ENCODE measurements at regions not wholly inside any gene's neighbourhood (a gene's known extent, or its start where the extent isn't known, plus 50 kb on each side); places are given as distances from the start of the nearest gene placed in this dataset.

DNA sequence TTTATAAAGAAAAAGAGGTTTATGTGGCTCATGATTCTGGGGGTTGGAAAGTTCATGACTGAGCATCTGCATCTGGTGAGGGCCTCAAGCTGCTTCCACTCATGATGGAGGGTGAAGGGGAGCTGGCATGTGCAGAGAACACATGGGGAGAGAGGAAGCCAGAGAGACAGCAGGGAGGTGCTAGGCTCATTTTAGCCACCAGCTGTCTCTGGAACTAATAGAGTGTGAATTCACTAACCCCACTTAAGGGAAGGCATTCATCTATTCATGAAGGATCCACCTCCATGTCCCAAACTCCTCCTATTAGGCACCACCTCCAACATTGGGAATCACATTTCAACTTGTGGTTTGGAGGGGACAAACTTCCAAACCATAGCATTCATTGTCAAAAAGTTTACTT lies 137.3 kb upstream of the PMEPA1 start:
- DNase-seq (ENCODE audit: low read depth), result no peak

DNA sequence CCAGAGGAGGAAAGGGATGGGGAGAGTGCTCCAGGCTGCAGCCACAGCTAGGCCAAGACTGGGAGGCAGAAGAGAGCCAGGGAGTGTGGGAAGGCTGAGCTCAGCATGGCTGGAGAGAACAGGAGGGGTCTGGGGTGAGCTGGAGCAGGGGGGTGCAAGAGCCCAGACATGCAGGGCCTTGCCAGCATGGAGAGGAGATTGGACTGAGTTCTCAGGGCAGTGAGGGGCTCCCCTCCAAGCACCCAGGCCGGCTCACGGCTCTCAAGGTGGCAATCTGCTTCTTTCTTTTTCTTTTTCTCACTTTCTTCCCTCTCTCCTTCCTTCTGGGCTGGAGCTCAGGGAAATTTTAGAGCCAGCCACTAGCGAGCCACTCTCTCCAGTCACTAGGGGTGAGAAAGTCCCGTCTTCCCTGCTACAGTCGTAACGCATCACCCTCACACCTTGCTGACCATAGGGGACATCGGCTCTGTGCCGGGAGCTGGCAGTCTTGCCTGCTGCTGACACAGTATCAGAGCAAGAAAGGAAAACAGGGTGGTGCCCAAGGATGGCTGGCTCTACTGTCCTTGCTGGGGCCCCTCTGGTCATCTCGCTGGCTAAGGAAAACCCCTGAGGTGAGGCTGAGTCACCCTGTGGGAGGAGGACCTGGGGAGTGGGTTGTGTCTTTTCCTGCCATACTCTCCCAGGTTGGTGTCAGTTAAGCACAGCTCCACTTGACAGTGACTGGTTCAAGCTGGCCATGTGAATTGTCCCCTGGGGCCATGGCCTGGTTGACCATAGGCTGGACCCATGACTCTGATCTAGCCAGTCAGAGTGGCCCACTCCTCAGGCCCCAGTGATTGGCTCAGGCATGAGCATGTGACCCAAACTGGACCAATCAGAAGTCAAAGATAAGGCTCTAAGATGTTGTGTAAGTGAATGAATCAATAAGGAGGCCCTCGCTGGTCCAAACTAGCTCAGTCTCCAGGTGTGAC lies 135.1 kb upstream of the PMEPA1 start:
- DNase-seq (ENCODE audit: low read depth), result no peak

DNA sequence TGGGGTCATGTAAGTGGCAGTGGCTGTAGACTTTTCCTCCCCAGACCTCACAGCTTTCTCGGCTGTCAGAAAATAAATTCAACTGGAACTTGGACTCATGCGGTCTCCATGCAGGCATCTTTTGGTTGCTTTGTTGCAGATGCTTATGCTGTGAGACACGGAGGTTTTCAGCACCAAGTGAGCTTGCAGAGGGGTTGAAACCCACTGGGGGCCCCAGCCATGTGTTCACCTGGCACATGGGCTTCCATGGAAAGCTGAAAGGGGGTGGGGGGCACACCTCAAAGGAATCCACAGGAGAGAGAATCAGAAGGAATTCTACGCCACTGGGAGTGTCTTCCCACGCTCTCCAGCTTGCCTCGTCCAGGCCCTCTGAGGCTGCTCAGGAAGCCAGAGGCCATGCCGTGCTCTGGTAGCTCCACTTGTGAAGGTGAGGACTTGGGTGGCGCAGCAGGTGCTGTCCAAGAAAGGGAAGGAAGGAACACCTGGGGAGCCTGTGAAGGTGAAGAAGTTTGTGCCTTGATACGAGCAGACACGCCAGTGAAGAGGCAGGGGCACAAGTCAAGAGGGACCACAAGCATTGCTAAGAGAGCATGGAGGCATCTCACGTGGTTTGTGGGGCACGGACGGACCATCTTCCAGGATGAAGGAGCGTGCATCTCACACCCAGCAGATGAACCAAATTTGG lies 134.3 kb upstream of the PMEPA1 start:
- no peak for DNase-seq (ENCODE audit: low read depth)

DNA sequence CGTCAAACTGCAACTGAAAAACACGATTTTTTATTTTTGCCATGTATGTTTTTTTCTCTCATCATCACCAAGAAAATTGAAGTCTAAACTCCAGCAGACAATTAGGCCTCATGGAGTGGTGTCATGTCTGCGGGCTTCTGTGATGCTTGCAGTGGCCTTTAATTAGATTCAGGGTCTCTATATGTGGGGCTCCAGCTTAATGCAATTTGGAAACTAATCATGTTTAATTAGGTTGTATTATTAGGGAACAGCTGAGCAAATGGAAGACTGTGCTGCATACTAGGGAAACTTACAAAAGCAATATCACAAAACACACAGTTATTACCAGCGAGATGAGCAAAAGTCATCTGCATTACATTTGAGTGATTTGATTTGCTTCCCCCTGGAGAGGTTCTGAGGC lies 132.9 kb upstream of the PMEPA1 start:
- no peak for DNase-seq (ENCODE audit: low read depth)

DNA sequence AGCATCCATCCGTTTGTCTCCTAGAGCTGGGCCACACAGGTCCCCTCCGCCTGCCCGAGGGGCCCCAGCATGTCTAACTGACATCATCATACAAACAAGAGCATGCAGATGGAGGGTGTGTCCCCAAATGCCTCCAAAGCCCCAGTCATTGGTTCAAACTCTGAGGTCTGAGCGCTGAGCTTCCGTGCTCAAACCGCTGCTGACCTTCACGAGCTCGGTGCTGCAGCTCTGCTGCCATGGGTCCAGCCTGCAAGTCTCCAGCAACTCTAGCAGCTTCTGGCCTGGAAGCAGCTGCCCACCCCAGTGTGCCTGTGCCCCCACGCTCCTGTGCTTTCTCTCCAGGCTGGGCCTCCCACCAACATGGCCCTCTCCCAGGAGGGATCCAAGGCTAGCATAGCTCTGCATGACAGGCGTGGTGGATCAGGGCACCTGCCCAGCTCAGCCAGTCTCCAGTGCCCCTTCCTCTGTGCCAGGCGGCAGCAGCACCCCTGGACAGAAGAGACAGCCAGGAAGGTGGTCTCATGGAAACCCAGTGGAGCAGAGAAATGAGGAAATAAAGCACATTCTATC lies 131.6 kb upstream of the PMEPA1 start:
- no peak for DNase-seq (ENCODE audit: low read depth)

DNA sequence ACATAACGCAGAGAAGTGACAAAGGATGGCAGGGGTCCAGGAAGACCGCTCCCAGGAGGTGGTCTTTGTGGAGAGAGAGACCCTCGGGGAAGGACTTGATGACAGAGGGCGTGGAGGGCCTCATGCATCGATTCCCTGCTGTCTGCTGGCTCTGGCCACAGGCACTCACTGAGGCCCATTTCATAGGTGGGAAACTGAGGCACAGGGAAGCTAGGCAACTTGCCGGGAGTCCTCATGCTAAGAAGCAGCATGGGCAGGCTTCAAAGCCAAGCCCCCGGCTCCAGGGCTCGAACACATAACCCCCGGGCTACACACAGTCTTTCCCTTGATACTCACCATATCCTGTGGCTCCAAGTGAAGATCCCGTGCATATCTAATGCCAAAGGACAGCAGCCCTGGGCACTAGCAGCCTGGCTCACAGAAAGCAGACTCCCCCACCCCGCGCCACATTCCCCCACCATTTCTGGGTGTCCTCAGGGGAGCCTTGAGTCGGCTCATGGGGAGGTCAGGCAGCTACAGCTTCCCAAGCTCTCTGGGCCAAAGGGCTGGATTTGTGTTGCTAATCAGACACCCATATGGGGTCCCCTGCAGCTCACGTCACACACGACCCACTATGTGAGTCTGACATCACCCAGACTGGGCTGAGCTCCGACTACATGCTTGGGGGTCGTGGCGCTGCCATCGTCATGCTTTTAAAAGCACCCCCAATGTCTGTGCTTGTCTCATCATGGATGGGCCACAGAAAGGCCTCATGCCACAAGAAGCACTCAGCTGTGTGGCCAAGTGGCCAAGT lies 130.9 kb upstream of the PMEPA1 start:
- DNase-seq (ENCODE audit: low read depth), result no peak

DNA sequence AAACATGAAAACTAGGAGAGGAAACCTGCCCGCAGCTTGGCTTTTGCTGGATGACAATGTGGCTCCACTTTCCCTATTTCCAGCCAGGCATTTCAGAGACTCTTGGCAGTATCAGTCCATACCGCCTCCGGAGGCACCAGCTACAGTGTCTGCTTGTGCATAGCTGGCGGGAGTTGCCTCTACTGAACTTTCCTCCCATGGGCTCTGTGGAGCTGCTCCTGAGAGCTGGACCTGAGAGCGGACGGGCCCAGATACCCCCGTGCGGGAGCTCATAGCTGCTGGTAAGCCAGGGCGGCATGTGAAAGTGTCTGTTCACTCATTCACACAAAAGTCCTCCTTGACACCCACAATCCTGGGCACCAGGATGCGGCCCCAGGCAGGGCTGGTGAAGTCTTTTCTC lies 130.3 kb upstream of the PMEPA1 start:
- DNase-seq (ENCODE audit: low read depth), result no peak

DNA sequence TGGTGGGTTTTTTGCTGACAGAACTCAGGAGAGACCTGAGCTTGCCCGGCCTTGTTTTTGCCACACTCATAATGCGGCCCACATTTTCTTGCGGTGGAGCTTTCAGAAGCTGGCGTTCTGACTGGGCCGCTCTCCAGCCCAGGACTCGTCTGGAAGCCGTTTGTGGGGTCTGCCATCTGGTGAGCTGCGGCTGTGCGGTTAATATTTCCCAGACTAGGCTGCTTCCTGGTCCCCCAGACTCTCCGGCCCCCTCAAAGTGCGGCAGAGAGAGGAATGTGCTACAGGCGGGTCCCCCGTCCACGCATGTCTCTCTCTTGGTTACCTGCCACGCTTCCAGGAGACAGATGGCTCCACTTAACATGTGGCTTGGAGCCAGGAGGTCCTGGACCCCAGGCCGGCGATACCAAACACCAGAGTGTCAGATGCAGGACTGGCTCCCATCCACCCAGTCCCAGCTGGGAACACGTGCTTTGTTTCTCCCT lies 128.9 kb upstream of the PMEPA1 start:
- DNase-seq (ENCODE audit: low read depth), result peak; percentile 14

DNA sequence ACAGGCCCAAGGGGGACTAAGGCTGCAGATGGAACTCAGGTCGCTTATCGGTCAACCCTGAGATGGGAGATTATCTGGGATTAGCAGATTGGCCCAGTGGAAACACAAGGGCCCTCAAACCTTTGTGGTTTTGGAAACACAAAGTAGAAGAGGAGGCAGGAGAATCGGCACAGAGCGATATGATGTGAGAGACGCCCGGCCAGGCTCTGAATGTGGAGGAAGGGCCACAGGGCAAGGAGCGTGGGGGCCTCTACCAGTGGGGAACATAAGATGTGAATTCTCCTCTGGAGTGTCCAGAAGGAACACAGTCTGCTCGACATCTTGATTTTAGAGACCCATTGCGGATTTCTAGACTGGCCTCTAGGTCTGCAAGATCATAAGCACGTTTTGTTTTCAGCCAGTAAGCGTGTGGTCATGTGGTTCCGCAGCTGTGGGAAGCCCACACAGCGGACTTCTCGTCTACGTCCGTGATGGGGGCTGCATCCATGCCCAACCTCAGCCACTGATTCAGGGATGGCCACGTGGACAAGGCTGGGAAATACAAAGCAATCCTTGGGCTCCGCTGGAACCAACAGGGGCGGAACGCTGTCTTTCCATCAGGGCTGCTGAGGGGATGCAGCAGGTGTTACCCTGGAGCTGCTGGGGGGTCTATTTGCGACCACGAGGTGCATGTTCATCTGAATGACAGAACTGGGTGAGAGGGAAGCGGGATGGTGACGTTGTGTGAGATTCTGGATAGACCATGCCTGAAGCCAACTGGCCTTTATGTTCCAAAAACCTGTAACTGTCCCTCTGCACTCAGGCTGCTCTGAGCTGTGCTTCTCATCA lies 127.6 kb upstream of the PMEPA1 start:
- no peak for DNase-seq (ENCODE audit: low read depth)

DNA sequence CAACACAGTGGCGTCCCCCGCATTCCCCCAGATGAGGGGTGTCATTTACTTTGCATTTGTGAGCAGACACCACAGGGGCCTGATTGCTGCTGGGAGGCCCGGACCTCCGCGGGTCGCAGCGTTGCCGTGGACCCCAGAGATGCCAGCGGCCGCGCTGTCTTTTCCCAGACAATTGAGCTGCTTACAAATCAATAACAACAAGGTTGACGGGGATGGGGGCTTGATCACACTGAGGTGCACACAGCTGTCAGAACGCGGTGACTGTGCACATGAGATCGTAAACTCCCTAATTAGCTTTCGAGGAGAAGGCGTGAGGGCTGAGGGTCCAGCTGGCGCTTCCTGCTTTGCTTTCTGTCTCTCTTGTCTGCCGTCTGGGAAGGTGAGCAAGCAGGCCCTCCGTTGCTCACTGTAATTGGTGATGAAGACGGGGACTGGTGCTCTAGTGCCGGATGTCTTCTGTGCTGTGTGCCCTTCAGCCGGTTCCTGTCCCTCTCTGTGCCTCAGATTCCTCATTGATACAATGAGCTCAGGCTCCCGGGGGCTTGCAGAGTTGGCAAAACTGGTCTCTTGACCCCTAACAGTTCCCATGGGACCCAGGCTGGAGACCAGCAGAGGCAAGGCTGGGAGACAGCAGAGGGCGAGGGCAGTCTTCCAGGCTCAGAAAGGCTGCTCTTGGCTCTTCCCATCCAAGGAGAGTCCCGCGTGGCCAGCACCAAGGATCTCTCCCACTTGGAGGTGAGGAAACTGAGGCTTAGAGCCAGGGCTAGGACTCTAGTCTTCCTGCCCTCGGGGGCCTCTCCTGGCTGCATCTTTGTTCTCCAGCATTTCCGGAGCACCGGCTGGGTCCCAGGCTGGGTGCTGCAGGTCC lies 126.0 kb upstream of the PMEPA1 start:
- DNase-seq (ENCODE audit: low read depth), result no peak

DNA sequence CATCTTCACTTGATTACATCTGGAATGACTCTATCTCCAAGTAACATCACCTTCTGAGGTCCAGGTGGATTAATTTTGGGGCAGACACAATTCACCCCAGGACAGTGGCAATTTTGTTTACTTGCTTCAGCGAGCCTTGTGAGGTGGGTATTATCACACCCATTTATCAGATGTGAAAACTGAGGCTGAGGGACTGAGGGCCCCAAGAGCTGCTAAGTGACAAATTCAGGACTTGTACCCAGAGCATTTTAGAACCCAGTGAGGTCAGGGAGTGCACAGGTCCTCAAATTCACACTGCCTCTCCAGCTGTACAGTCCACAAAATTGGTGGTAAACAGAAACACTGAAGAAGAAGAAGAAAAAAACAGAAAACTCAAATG lies 125.2 kb upstream of the PMEPA1 start:
- DNase-seq (ENCODE audit: low read depth), result no peak

DNA sequence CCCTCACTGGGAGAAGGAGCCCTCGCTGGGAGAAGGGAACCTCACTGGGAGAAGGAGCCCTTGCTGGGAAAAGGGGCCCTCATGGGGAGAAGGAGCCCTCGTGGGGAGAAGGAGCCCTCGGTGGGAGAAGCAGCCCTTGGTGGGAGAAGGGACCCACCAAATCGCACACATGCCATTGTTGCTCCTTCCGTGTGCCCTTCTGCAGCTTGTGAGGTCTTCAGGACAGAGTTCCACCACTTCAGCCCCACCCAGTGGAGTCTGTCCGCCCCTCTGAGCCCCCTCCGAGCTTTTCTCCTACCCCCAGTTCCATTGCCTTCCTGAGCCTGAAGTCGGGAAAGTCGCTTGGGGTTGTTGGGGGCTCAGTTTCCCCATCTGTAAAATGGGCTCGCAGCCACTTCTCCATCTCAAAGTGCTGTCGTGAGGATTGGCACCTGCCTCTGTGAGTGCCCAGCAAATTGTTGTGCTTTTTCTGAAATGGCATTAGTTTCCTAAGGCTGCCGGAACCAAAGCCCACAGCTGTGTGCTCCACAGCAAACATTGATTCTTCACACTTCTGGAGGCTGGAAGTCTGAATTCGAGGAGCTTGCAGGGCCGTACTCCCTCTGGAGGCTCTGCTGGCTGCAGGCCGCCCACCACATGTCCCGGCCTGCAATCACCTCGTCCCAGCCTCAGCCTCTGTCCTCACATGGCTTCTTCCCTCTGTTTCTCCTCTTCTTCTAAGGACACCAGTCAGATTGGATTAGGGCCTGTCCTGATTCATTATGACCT lies 124.7 kb upstream of the PMEPA1 start:
- no peak for DNase-seq (ENCODE audit: low read depth)

DNA sequence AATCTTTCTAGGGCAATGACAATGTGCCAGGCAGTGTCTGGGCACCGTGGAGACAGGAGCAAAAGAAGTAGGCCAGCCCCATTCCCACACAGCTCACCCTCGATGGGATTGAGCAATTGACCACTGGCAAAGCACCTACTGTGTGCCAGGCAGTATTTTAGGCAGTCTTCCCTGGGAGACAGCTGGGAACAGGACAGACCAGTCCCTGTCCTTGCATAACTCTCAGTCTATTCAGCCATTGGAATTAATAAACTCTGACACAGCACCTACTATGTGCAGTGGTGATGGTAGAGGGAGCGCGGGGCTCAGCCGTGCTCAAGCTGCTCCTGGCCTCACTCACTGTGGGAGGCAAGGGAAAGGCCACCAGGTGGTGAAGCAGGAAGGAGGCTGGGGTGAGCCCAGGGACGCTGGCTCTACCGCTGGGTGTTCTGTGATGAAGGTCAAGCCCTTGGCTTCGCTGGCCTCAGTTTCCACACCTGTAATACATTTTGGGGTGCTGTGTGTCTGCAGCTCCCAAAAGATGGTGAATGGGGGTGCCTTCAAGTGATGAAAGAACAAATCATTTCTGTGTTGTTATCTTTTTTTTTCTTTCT lies 122.3 kb upstream of the PMEPA1 start:
- no peak for DNase-seq (ENCODE audit: low read depth)

DNA sequence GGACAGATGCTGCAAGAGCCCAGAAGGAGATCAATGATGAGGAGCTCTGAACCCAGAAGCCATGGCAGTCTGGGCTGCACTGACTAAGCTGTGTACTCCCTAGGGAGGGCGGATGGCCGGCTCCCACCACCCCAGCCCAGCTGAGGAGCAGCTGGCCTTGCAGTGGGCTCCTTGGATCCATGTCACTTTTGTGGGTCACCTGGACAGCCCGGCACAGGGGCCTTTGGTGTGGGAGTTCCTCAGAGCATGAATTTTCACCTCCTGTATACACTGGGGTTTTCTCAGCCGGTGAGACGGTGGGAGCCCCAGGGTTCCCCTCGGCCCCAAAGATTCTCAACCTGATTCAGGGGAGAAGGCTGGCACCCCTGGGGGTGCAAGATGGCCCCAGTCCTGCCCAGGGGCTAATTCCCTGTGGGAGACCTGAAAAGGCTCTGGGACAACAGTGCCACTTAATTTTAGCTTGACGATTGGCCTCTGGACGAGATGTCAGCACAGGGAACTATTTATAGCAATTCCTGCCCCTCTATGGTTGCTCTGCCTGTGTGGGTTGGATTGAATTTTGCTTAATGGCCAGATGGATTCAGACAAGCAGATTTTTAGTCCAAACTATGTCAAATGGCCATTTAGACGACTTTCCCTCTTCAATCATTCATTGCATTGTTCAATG lies 121.6 kb upstream of the PMEPA1 start:
- DNase-seq (ENCODE audit: low read depth), result no peak

DNA sequence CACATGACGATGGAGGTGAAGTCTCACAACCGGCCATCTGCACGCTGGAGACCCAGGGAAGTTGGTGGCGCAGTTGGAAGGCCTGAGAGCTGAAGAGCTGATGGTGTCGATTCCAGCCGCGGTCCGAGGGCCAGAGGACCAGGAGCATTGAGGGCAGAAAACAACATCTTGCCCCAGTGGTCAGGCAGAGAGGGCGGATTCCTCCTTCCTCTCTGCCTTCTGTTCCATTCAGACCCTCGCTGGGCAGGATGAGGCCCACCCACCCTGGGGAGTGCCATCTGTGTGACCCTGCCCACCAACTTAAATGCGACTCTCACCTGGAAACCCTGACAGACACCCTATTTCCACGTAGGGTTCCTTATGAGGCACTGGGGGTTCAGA lies 120.7 kb upstream of the PMEPA1 start:
- DNase-seq (ENCODE audit: low read depth), result no peak

DNA sequence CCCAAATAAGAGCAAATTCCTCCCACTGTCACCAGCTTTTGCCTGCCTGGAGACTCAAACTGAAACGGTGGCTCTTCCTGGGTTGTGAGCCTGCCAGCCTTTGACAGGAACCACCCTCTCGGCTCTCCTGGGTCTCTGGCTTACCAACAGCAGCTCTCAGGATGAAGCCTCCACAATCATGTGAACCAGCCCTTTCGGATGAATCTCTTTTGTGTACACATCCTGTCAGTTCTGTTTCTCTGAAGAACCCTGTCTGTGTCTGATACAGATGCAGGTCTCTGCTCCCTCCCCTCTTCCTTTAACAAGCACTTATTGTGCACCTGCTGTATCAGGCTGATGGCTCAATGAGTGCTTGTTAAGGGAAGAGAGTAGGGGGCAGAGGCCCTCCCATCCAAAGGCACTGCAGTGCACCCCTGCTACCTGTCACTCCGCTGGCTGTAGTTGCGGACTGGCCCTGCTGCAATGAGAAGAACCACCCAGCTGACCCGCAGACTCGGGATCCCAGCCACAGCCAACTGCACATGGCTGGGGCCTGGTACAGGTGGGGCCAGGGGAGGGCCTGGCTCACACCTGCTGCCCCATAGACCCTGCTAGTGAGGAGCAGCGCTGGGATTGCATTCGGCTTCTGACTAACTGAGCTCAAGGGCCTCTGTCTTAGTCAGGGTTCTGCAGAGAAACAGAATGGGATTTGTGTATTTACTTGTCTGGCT lies 120.1 kb upstream of the PMEPA1 start:
- no peak for DNase-seq (ENCODE audit: low read depth)

DNA sequence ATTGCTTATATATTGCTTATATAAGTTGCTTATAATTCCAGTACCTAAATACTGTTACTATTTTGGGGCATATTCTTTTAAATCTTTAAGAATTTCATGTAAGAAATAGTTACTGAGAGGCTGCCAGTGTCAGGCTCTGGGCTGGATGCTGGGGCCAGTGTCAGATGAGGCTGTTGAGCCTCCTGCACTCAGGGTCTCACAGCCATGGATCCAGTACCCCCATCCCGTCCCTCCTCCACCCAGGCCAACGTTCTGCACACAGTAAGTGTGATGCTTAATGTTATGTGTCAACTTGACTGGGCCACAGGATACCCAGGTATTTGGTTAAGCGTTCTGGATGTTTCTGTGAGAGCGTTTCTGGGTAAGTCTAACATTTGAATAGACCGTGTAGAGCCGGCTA lies 119.5 kb upstream of the PMEPA1 start:
- no peak for DNase-seq (ENCODE audit: low read depth)

DNA sequence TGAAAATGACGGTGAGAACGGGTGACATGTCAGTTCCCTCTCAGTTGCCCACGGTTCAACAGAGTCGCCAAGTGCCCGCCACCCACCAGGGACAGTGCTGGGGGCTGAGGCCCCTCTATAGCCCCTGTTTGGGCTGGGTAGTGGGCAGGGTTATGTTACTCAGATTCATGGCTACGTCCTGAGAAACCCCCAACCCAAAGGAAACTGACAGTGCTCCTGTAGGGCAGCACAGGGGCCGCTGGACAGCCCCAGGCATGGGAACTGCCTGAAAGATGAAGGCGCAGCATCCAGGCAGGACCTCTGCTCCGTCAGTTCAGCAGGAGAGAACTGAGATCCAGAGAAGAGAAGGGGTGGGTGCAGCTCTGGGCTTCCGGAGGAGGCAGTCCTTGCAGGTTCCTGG lies 118.9 kb upstream of the PMEPA1 start:
- DNase-seq (ENCODE audit: low read depth), result no peak
